Middle frontal gyrus (tissue), 1 donor: ENCODE measurements at regions not wholly inside any gene's neighbourhood (a gene's known extent, or its start where the extent isn't known, plus 50 kb on each side); places are given as distances from the start of the nearest gene placed in this dataset.
"Not testable (repeated sequence)": the region's sequence is repeated elsewhere in the genome, so short reads cannot be mapped to it uniquely, and the experiment has no call there.

Source experiments
- DNase-seq: peaks from one replicate; pipeline ENCODE4 v3.0.0-alpha.2; 2015; ENCODE audit warnings: low spot score; ENCODE audit errors: extremely low spot score

DNA sequence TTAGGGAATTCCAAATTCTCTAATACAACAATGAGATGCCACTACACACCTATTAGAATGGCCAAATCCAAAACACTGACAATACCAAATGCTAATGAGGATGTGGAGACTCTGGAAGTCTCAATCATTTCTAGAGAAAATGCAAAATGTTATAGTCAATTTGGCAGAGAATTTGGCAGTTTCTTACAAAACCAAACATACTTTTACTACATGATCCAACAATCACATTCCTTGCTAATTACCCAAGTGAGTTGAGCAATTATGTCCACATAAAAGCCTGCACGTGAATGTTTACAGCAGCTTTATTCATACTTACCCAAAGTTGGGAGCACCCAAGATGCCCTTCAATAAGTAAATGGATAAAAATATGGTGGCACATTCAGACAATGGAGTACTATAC is 278.4 kb upstream of the TGFBR2 start:
- DNase-seq: not testable (repeated sequence)

DNA sequence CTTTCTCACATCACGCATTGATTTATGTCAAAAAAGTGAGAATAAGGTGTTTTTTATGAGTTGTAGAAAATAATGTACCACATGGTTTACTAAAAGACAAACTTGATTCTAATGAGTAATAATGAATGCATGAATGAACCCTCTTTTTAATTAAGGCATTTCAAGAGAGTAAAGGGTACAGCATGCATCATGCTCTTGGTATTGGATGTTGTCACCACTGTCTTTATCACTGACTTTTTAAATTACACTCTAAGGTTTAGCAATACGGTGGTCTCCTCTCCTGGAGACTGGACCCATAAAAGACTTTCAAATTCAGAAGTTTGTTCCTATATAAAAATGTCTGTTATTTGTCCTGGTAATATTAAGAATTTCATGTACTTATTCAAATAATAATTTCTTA is 277.5 kb upstream of the TGFBR2 start:
- not testable (repeated sequence) for DNase-seq

DNA sequence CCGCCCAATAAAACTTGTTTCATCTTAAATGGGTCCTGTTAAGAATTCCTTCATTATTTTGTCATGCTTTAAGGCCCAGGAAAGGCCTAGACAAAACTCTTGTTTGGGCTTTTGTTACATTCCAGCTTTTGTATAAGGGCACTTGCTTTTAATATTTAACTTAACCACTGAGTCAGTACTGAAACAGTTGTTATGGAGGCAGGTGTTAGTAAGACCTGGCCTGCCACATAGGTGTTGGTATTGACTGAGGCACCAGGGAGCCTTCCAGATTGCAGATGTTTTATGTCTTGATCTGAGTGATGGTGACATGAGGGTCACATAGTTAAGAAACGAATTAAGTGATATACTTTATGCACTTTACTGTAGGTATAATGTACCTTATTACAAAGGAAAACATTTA is 274.9 kb upstream of the TGFBR2 start:
- DNase-seq: no peak

DNA sequence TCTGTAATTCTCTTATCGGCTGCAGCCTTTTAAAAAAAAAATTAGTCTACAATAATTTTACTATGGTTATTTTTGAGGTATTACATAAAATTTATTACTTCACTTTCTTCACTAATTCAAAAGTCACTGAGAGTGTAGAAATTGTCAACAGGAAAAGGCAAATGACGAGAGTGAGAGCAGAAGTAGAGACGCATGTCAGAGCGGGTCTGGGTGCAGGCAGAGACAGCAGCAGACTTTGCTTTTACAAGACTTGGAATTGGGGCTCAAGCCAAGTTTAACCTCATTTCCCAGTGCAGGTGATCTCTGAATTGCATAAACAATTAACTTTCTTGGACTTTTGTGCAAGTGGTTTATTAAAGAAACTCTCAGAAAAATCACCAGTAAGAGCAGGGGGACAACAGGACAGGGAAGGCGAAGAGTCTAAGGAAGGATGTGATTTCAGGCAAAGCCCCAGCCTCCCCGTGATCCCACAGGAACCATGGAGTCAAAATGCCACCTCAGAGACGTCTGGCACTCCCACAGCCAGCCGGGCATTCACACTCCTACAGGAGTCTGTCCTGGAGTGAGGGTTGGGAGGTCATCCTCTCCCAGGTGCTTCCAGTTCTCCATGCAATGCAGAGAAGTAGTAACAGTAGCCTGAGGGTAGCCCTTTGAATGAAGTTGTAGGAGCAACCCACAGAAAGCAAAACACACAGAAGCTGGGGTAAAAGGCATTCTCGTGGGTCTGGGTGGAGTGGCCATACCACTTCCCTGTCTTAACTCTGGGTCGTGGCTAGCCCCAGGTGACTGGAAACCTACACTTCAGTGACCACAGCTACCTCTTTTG is 274.0 kb upstream of the TGFBR2 start:
- no peak for DNase-seq

DNA sequence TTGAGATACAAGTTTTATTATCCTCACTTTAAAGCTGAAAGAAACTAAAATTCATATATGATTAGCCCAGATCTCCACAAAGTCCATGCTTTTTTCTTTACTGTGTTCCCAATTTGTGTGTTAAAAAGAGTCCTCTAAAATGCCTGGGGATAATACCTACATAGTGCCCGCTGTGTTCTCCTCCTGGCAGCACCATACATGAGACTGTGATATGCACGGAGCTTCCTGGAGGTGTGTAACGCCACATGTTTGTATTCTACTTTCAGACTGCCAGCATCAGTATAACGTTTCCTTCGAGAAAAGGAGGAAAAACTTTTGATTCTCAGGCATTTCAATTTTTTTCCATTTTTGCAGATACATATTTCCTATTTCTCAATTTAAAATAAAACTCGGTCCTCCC is 273.3 kb upstream of the TGFBR2 start:
- no peak for DNase-seq

DNA sequence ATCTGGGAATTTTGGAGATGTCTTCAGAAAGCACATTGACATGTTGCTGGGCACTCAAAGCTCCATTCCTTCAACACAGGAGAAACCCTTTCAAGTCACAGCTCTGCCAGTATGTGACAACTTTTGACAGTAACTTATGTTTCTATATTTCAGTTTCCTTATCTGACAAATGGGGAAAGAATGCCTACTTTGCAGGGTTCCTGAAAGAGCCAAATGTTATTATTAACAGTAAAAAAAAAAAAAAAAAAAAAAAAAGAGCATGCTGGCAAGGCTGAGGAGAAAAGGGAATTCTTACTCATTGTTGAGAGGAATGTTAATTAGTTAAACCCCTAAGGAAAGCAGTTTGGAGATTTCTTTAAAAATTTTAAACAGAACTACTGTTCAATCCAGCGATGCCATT is 272.5 kb upstream of the TGFBR2 start:
- no peak for DNase-seq

DNA sequence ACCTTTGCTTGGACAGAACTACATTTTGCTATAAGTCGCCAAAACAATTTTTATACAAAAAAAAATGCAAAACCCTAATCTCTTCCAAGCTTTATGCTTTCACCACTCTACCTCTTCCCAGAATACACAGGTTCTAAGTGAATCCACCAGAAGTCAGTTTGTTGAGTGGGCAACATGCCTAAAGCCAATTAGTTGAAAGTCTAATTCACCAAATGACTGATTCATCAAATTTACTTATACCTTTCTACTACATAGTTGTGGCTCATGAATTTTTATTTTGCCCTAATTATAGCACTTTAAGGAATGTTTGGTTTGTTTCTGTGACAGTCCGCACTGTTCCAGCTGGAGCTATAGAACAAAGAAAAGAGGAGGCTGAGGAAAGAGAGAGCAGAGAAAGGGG is 265.9 kb upstream of the TGFBR2 start:
- DNase-seq: no peak

DNA sequence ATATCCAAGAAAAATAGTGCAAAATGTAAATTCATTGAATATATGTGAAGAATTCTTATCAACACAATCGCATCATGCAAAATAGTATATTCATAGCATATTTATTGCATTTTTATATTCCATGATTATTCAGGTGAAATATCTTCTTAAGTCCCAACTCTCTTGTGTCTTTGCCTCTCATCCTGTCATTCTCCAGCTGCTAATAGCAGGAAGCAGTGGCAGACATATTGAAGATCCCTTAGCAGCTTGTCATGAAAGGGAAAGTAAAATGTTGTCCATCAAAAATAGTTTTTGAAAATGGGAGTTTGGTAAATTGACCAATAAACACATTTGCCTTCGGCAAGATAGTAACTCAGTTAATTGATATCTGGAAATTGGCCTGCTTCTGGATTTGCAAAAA is 265.3 kb upstream of the TGFBR2 start:
- no peak for DNase-seq

DNA sequence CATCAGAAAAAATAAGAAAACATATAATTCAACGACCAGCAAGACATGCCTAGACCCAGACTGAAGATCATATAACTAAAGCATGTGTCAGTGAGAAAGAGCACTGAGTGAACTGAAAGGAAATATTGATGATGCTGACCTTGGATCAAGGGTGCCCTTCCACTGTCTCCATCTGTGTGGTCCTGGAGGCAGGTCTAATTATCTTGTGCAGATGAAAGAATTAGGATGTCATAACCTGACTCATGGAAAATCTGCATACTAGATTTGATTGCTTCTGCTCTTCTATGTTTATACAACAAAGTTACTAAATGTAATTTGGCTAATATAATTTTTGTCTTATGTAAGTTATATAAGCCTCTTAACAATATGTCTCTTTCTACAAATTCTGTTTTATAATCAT is 264.6 kb upstream of the TGFBR2 start:
- no peak for DNase-seq

DNA sequence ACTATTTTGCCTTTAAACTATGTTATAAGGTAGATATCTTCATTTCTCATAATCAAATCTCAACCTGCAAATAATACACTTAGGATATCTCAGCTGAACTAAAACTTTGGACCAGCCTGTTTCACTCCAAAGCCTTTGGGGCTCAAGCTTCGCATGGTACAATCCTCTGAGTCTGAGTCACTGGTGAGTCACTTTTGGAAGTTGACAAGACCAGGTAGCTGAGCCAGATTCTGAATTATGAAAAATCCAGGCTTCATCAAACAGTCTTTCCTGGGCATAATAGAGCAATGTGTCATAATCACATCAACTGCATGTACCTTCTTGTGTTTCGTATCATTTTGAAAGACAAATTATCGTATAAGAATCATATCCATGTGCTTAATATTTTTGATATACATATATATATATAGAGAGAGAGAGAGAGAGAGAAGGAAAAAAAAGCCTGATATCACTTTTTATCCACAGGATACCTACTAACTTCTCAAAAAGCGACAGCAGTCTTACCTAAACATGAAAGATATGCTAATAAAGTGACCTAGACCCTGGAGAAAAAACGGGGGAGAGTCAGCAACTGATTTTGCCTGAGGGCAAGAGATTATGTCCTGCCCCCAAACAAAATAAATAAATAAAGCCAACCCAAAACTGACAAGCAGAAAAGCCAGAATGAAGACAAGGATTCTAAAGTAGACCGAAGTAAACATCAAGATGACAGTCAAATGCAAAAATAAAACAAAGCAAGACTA is 263.9 kb upstream of the TGFBR2 start:
- no peak for DNase-seq

DNA sequence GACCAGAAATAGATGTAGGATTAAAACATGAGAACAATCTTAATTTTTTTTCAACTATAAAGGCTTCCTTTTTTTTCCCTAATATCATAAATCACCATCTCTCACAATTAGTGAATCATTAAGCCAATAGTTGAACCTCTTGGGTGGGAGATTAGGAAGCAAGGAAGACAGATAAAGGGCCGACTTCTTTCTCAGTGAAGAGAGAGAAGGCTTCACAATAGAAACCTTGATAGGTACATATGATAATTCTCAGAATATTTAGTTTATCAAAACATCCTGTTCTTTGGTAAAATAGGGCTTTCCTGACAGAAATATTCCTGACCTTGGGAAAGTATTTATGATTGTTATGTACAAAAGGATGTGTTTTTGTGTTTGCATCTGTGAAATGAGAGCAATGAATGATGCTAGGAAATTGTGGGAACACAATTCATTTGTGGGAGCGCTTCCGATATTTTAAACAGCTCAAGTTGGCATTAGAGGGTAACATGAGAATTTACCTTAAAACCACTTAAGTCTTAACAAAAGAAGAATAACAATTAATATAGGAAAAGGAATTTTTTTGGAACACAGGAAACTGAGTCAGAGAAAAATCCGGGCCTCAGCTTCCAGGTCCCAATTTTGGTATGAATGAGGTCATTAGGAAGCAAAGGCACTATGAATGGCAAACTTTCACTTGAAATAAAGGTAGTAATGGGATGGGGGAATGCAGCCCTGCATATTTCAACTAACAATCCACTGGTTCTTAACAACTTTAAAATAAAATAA is 263.2 kb upstream of the TGFBR2 start:
- no peak for DNase-seq

DNA sequence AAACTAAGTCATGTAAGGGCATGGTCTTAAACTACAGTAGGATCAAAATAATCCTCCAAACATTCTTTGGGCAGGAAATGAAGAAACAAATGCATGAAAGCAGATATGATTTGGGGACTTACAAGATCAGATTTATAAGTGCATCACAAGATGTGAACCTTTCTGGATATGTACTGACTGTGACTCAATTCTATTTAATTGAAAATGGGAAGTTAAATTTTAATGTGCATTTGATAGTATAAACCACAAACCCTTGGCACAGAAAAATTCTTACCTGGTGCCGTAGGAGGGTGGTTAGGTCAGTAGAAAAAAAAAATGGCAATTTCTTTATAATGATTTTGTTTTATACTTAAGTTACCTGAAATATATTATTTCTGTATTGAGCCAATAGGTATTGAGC is 262.5 kb upstream of the TGFBR2 start:
- no peak for DNase-seq

DNA sequence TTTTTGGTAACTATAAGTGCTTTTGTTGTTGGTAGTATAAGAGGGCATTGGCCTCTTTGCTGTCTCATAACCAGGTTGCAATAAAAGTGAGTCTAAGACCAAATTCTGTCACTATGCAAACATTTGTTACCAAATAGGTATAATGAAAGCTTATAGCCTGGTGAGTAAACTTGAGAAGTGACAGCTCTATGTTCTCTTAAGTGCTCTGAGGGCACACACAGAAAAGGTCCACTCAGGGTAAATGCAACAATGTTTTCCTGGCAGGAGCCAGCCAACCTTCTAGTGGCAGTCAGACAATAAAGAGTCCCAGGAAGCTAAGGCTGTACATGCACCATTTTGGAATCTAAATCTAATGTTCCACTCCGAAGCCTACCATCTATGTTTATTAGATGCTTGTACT is 262.1 kb upstream of the TGFBR2 start:
- no peak for DNase-seq

DNA sequence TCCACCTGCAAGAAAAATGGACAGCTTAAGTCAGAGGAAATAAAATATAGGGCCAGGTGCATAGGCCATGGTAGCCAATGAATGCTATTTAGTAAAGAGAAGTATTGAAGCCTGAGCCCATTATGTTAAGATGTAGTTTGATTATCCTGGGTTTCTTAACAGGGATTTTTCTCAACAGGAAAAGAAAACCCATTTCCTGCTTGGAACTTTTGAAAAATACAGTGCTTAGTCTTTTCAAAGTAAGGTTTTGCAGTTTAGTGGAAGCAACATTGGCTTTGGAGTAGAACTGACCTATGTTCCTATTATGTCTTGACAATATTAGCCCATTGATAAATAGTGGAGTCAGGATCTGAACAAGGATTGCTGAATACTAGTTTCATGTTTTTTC is 259.5 kb upstream of the TGFBR2 start:
- DNase-seq: no peak

DNA sequence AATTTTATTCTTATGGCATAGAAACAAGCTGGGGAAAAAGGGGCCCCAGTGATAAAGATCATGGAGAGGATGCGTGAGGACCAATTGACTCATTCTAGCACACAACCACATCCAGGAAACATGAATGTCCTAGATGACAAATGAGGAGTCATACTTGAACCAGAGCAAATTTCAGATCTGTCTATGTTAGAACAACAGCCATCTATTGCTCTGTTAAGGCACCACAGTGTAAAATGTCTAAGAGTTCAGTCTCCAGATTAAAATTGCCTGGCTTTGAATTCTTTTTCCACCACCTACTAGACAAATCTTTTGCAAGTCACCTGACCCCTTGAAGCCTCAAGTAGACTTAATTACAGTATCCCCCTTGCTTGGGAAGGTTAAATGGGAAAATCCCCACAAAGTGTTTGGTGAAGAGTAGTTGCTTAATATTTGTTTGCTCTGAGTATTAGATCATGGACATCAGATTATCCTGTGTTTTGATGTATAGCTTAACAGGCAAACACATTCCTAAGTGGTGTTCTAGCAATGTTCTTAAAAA is 258.7 kb upstream of the TGFBR2 start:
- DNase-seq: no peak

DNA sequence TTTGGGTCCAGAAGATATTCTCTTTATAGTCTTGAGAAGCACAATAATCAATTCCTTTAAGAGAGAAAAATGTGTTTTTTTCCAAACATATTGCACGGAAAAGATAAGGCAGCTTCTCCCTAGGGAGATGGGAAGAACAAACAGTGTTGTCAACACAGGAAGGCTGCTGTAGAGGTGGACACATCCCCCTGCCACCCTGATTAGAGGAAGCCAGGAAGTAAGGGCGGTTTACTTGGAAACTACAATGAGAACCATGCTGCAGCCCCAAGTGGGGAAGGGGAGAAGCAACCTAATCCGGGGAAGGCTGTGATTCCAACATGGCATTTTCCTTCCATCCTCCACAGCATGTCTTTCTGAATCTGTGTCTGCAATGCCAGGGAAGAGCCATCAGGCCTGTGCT is 256.9 kb upstream of the TGFBR2 start:
- no peak for DNase-seq

DNA sequence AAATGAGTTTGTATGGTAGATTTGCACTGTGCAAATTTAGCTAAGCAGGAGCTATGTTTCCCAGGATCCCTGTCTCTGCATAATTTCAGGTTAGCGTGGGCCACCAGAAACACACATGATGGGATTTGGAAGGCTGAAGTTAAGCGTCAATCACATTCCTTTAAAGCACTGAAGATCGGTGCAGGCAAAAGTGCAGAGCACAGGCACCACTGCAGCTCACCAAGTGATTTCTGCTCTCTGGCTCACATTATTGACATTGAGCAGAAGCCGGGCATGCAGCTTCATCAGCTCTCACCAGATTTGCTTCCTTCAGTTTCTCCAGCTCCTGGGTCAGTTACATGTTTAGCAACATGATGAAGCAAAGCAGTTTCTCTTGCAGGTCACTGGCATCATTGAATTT is 256.4 kb upstream of the TGFBR2 start:
- no peak for DNase-seq

DNA sequence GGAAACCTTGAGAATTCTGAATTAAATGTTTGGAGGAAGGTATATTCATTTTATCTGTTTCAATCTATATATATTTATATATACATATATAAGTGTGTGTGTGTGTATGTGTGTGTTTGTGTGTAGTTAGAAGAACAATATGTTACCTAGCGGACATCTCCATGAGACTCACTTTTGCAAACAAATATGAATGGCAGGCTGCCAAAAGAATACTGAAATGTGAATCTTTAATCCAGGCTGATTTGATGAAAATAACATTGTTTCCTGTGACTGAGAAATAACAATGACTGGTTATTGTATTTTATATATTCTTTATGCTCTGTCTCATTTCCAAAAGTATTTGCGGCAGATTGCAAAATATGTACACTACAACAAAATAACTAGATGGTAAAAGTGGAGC is 255.5 kb upstream of the TGFBR2 start:
- DNase-seq: no peak

DNA sequence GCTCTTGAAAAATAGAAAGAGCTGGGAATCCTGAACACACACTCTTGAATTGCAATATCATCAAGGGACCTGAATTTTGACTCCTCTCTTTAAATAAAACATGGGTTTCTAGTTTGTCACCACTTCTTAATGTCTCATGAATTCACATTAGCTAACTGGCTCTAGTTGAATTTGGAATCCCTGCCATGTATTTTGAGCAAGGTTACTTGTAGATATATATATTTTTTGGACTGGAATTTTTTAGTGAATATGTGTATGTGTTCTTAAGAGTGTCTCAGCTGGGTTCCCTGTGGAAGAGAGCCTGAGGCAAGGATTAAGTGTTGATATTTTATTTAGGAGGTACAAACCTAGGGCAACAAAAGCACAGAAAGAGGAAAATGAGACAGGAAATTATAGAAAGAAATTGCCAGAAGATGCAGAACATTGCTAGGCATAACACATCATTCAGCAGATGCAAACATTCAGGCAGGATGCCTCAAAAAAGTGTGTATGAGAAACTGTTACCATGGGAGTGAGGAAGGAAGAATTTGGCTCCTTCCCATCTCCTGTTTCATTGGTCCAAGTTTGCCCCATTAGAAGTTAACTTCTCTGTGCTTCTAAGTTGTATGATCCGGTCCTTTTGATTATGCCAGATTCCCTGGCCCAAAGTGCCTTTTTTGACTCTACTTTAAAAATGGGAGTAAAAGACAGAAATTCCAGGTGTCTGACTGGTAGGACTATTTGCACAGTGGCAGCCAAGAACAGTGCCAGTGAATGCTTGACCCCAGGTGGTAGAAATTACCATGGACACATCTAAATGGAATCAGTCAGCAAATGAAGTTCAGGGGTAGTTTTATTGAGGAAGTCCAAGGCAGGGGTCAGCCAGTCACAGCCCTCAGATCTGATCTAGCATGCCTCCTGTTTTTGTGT is 253.7 kb upstream of the TGFBR2 start:
- DNase-seq: no peak

DNA sequence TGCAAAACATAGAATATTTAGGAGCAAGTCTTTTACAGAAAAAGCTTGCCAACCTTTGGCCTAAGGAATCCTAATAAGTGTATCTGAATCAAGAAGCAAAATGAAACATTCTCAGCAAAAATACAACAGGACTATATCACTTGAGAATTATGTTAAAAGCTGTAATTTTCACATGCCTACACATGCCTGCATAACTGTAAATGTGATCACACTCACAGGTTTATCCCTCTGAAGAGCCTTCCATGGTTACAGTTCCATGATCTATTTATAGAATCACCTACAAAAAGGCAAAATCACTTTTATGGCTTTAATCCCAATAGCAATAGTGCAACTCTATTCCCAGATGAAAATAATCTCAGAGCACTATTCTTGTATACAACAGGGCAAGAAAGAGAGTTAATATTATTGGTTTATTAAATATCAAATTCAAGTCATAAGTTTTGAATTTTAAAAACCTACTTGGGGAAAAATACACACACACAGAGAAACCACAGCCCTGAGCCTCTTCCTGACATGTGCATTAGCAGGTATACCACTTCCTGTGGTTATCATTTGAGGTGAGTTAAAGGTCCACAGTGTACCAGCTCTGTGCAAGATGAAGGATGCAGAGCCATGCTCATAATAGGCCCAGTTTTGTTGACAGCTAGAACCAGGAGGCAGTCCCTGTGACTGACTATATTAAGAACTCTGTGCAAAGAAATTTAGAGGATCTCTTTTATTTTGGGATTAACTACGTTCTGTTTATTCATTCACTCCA is 252.5 kb upstream of the TGFBR2 start:
- no peak for DNase-seq
